RPMI8226 (cell line): ENCODE measurements at regions not wholly inside any gene's neighbourhood (a gene's known extent, or its start where the extent isn't known, plus 50 kb on each side); places are given as distances from the start of the nearest gene placed in this dataset.
"Not testable (repeated sequence)": the region's sequence is repeated elsewhere in the genome, so short reads cannot be mapped to it uniquely, and the experiment has no call there.

ENCODE experiments used
- DNase-seq: peaks from one replicate; pipeline ENCODE4 v3.0.0-alpha.2; 2015

- DNase-seq = no peak
These were observed 79.3 kb upstream of the COL5A1 start for GRCh38 chr9:134562146-134562849.

GRCh38 chr9:134563397-134563796 lies 78.2 kb upstream of the COL5A1 start:
- DNase-seq = no peak

GRCh38 chr9:134564431-134565170 lies 77.0 kb upstream of the COL5A1 start:
- DNase-seq = no peak

- DNase-seq = no peak
These were observed 76.2 kb upstream of the COL5A1 start for GRCh38 chr9:134565316-134565915.

DNA sequence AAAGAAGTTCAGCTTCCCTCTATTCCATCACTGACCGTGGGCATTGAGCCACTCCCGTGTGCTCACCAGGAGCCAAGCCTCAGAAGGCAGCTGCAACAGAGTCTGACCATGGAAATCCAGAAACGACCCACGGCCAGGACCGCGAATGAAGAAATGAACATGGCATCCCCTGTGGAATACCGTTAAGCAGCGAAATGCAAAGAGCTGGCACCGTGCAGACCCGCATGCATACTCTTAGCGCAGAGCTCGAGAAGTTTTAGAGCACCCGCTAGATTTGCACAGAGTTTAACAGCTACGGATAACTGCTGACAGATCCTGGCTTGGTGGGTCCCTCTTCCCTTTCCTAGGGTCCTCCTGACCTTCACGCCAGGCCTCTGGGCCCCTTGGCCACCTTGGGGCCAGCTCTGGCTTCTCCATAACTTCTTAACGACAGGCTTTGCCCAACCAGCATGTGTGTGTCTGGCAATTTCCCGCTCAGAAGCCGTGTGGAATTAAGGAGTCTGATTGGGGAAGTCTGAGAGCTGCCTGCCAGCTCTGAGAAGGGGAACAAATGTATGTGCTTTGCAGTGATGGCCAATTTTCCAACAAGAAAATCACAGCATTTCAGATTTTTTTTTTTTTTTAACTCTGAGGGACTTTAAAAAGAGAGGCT lies 75.3 kb upstream of the COL5A1 start:
- no peak for DNase-seq

GRCh38 chr9:134566936-134567335 lies 74.7 kb upstream of the COL5A1 start:
- DNase-seq = no peak

GRCh38 chr9:134568116-134568515 lies 73.5 kb upstream of the COL5A1 start:
- DNase-seq = no peak

GRCh38 chr9:134568811-134569210 lies 72.8 kb upstream of the COL5A1 start:
- no peak for DNase-seq

DNA sequence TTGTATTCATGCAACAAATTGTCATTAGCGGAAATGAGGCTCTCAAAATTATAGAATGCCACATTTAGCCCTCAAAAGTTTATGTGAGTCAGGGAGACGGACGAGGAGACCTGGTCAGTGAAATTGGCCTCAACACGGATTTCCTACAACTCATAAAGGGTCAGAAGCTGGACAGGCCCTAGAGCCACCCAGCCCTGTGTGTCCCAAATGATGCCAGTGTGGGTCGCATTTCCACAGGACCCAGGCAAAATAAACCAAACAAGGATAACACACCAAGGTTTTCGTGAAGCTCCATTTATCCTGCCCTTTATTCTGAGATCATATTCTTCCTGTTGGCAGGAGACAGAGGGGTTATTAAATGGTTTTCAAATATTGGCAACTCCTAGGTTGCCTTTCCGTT lies 72.0 kb upstream of the COL5A1 start:
- no peak for DNase-seq

DNA sequence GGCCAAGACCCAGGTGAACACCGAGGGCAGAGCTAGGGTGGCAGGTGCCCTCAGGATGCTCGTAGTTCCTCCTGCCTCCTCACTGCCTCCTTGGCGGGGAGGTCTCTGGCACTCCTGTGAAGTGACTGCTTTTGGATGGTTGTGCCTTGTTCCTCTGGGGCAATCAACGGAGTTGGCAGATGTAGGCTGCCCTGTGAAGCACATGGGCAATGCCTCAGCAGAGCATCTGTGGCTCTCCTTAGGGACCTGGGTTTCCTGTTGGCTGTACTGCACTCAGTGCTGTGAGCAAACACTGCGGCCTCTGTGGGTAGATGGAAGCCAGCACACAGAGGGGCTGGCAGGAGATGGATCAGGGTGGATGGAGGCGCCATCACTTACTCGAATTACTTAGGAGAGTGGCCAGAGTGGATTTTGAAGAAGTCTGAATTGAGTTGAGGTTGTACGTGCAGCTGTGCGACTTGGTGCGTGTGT lies 71.4 kb upstream of the COL5A1 start:
- peak; percentile 36 for DNase-seq

- DNase-seq = no peak
These were observed 70.8 kb upstream of the COL5A1 start for GRCh38 chr9:134570711-134571325.

- no peak for DNase-seq
These were observed 70.2 kb upstream of the COL5A1 start for GRCh38 chr9:134571326-134571931.

DNA sequence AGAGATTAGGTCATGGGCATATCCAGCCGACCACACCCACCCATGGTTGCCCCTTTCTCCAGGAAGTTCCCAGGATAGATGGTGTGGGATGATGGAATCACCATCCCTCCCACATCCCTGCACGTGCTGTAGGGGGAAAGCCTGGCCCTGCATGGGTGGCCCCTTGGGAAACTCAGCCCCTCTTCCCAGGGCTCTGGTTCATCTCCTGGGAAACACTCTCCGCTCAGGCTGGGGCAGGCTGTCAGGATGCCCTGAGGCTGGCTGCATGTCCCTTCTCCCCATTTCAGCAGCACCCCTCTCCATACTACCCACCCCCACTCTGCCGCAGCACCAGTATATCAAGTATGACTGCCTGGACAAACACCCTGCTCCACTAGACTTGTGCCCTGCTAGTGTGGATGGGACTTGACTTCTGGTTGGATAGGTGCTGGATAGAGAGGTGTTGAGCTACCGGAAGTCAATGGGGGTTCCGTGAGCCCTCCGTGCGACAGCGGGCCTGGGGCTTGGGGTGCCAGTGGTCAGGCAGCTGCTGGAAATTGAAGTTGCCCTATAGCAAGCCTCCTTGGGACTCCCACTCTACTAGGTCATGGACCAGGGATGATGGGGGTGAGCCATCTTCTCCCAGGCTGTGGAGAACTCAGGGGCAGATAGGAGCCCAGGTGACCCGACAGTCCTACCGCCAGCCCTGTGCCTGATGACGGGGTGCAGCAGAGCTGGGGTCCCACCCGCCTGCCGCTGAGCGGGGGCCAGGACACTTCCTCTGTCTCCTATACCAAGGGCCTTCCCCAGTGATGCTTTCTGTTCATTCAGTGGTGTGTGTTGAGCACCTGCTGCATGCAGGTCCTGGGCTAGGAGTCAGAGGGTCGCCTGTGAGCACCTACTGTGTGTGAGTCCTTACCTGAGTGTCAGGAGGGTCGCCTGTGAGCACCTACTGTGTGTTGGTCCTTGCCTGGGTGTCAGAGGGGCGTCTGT lies 69.4 kb upstream of the COL5A1 start:
- DNase-seq = peak; percentile 64

DNA sequence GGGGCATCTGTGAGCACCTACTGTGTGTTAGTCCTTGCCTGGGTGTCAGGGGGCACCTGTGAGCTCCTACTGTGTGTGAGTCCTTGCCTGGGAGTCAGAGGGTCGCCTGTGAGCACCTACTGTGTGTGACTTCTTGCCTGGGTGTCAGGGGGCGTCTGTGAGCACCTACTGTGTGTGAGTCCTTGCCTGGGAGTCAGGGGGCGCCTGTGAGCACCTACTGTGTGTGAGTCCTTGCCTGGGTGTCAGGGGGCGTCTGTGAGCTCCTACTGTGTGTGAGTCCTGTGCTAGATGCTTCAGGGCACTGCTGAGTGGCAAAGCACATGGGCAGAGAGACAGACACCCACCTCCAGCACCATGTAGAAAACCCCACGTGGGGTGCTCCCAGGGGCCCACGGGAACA lies 66.9 kb upstream of the COL5A1 start:
- not testable (repeated sequence) for DNase-seq

DNA sequence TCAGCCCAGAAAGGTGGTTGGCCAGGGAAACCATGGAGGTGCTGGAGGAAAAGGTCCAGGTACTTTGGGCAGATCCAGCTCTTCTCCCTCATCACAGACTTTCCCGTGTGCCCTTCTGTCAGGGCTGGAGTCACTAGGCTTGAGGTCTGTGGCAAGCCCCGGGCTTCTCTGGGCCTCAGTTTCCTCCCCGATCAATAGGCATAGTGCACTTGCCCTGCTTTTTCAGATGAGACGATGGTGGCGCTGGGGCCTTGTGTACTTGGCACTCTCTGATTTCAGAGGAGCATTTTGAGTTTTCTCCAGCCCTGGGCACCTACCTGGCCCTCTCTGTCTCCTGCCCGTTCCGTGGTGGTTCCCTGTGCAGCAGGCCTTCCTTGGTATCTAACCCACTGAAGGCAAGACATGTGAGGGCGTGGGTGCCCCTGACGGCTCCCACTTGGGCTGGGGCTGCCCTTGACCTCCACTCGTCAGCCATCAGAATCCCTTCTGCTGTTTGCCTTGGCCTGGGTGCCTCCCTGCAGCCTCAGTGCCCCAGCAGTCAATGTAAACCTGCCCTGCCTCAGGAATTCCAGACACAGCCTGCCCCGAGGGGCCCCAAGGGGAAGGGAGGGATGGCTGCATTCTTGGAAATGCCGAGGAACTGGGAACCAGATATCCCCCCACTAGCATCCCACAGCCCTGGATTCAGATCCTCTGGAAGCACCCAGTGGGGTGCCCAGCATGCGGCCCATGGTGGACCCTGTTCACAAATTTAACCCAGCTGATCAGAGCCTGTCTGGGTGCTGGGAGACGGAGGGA lies 66.3 kb upstream of the COL5A1 start:
- DNase-seq = no peak

GRCh38 chr9:134575901-134576176 lies 65.8 kb upstream of the COL5A1 start:
- no peak for DNase-seq

DNA sequence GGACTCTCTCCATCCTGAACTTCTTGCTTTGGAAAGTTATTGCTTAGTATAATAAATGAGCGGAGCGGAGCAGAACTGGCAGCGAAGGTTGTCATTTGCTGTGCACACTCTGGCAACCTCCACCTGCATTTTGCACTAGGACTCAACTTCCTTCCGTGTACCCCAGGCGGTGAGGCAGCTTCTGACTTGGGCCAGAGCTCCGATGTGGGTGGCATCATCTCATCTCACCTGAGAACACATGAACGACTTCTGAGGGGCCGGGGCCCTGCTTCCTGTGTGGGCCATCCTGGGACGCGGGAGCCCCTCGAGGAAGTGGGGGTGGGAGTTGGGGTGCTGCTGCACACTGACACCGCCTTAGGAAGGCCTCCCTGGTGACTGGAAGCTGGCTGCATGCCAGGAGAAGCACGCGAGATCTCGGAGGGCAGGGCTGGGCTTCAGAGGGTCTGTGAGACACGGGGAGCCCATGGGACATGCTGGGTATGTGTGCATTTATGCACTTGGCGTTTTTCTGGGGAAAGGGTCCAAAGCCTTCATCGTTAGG lies 56.5 kb upstream of the COL5A1 start:
- DNase-seq = no peak

DNA sequence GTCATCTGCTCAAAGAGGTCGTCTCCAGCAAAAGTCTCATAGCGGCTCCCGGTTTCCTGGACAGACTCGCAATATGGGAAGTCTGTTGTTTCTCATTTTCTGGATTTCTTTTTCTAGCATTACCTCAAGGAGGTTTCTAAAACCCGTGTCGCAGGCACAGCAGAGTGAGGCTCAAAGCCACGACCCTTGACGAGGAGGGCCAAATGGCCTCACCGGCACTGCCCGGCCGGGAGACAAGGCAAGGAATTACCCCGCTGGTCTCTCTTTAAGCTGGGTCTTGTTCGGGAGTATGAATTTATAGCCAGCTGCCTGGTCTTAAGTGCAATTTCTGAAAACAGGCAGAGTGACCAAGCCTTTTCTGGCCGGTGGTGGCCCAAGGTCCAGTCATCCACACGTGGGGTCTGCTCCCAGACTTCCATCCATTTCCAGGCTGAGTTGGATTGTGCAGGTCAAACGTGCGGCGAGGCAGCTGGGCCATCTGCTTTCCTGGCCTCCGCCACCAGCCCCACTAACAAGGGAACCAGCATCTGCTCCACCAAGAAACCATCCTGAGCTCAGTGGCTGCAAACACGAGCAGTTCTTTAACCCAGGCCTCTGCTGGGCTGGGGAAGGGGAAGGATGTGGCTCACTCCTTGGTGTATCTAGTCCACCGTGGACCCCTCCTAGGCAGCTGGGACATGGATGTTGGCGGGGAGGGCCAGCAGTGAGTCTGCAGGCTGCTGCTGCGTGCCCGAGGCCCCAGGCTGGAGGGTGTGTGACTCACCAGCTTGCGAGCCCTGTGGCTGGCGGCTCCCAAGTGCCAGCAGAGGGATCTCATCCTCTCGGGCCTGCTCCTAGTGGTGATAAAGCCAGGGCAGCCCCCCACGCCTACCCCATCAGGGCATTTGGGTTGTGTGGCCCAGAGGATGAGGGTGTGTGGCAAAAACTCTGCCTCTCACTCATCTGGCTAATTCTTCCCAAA lies 55.6 kb upstream of the COL5A1 start:
- DNase-seq = no peak

DNA sequence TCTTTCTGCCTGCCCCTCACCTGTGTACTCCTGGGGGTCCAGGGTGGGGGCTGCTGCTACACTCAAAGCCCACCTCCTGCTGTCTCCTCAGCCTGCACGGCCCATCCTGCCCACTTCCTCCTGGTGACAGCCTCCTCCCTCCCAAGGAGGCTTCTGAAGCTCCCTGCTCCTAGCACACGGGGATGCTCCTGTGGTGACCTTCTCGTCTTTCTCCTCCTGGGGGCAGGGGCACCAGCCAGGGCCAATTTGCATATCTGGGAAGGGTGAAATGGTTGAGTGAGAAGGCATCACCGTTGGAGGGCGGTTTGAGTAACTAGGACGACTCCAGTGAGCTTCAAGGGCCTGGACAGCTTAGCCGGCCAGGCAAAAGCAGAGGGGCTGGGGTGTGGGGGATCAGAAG lies 51.9 kb upstream of the COL5A1 start:
- DNase-seq = no peak
